Omental fat pad (tissue), 3 donors: ENCODE measurements at regions not wholly inside any gene's neighbourhood (a gene's known extent, or its start where the extent isn't known, plus 50 kb on each side); places are given as distances from the start of the nearest gene placed in this dataset.
"Not testable (repeated sequence)": the region's sequence is repeated elsewhere in the genome, so short reads cannot be mapped to it uniquely, and the experiment has no call there.

ENCODE experiments used
- ATAC-seq: fragments of 150-250 bp; one replicate; pipeline ENCODE4 v1.9.1; 2016; ENCODE audit warnings: mild to moderate bottlenecking, moderate library complexity; ENCODE audit not compliant: low FRiP score
- DNase-seq: peaks from one replicate; pipeline ENCODE4 v3.0.0-alpha.2; 2019; ENCODE audit warnings: low spot score
- CTCF ChIP-seq, 3 donors: fragments of 450-650 bp; IDR thresholded peaks; one replicate each; pipeline ENCODE4 v1.5.1; 2016 to 2017; ENCODE audit warnings: antibody characterized with exemption in 3 of 3, mild to moderate bottlenecking in 3 of 3, moderate library complexity in 2 of 3

- ATAC-seq: no peak
- DNase-seq: no peak
- no peak for TF ChIP-seq CTCF (IDR thresholded peaks at IDR 0.05)
These were observed 439.4 kb downstream of the ZNF536 start for GRCh38 chr19:30811397-30812098.

GRCh38 chr19:30810726-30811125 is 438.5 kb downstream of the ZNF536 start:
- no peak for TF ChIP-seq CTCF (IDR thresholded peaks at IDR 0.05)
- DNase-seq (no peak), ATAC-seq (no peak)

GRCh38 chr19:30807278-30807677 is 435.1 kb downstream of the ZNF536 start:
- DNase-seq (no peak), ATAC-seq (no peak)
- no peak for TF ChIP-seq CTCF (IDR thresholded peaks at IDR 0.05)

GRCh38 chr19:30806311-30806710 is 434.1 kb downstream of the ZNF536 start:
- DNase-seq (no peak), ATAC-seq (no peak)
- no peak for TF ChIP-seq CTCF (IDR thresholded peaks at IDR 0.05)

GRCh38 chr19:30804751-30805150 is 432.6 kb downstream of the ZNF536 start:
- no peak for ATAC-seq
- DNase-seq: no peak
- TF ChIP-seq CTCF (IDR thresholded peaks at IDR 0.05): no peak

GRCh38 chr19:30804333-30804732 is 432.1 kb downstream of the ZNF536 start:
- ATAC-seq, DNase-seq: not testable (repeated sequence)

- TF ChIP-seq CTCF (IDR thresholded peaks at IDR 0.05): no peak
- ATAC-seq (no peak), DNase-seq (no peak)
These were observed 430.3 kb downstream of the ZNF536 start for GRCh38 chr19:30802424-30803013.
